DOHH2 (cell line): ENCODE measurements at regions not wholly inside any gene's neighbourhood (a gene's known extent, or its start where the extent isn't known, plus 50 kb on each side); places are given as distances from the start of the nearest gene placed in this dataset.

Experiments
- H3F3A ChIP-seq: fragments of 200-600 bp; sonication (generic), shearing (Covaris generic); 2 replicates; pipeline ENCODE4 v1.6.0; 2016; ENCODE audit warnings: antibody characterized with exemption, mild to moderate bottlenecking; ENCODE audit not compliant: control insufficient read depth, insufficient read depth
- H3K27ac ChIP-seq: fragments of 200-600 bp; sonication (generic); 2 replicates; pipeline ENCODE4 v1.5.1; 2014; ENCODE audit warnings: low read depth, mild to moderate bottlenecking, low read length, moderate library complexity
- H3K27me3 ChIP-seq: fragments of 200-600 bp; sonication (generic); 2 replicates; pipeline ENCODE4 v1.6.1; 2014; ENCODE audit warnings: mild to moderate bottlenecking, low read length, mixed read lengths; ENCODE audit not compliant: control insufficient read depth
- H3K36me3 ChIP-seq: fragments of 200-600 bp; sonication (generic); 2 replicates; pipeline ENCODE4 v1.6.1; 2014; ENCODE audit warnings: mild to moderate bottlenecking, low read length, moderate library complexity, mixed read lengths; ENCODE audit not compliant: control insufficient read depth
- H3K4me1 ChIP-seq: fragments of 200-600 bp; sonication (generic); 2 replicates; pipeline ENCODE4 v1.6.1; 2014; ENCODE audit warnings: mild to moderate bottlenecking, low read length, mixed read lengths; ENCODE audit not compliant: control insufficient read depth
- H3K4me2 ChIP-seq: fragments of 200-600 bp; sonication (generic); 2 replicates; pipeline ENCODE4 v1.6.0; 2014; ENCODE audit warnings: mild to moderate bottlenecking, low read length, moderate library complexity
- H3K4me3 ChIP-seq: fragments of 200-600 bp; sonication (generic); 2 replicates; pipeline ENCODE4 v1.5.1; 2014; ENCODE audit warnings: mild to moderate bottlenecking, low read length, mixed read lengths
- H3K79me2 ChIP-seq: fragments of 200-600 bp; sonication (generic); 2 replicates; pipeline ENCODE4 v1.6.1; 2014; ENCODE audit warnings: mild to moderate bottlenecking, low read length, mixed read lengths; ENCODE audit not compliant: control insufficient read depth
- H3K9me2 ChIP-seq: fragments of 200-600 bp; sonication (generic); replicated peaks from 2 replicates; pipeline ENCODE4 v1.6.1; 2014; ENCODE audit warnings: mild to moderate bottlenecking, low read length, mixed read lengths; ENCODE audit not compliant: control insufficient read depth
- H3K9me3 ChIP-seq: fragments of 200-600 bp; sonication (generic); 2 replicates; pipeline ENCODE4 v1.6.1; 2014; ENCODE audit warnings: antibody characterized with exemption, low read length, mixed read lengths; ENCODE audit not compliant: control insufficient read depth, insufficient read depth
- H4K20me1 ChIP-seq: fragments of 200-600 bp; sonication (generic); 2 replicates; pipeline ENCODE4 v1.6.0; 2014; ENCODE audit warnings: low read depth, mild to moderate bottlenecking, antibody characterized with exemption, low read length, moderate library complexity; ENCODE audit not compliant: control insufficient read depth, insufficient read depth
- CTCF ChIP-seq: fragments of 200-600 bp; sonication (generic); IDR thresholded peaks from one replicate; pipeline ENCODE4 v1.5.1; 2014; ENCODE audit warnings: antibody characterized with exemption, mild to moderate bottlenecking, low read depth, low read length; ENCODE audit not compliant: poor library complexity, severe bottlenecking
- EZH2phosphoT487 ChIP-seq: fragments of 200-600 bp; sonication (generic); IDR thresholded peaks from 2 replicates; pipeline ENCODE4 v1.6.1; 2017; ENCODE audit warnings: borderline replicate concordance, mild to moderate bottlenecking, antibody characterized with exemption, low read length, moderate library complexity, mixed read lengths

GRCh38 chr2:194735837-194736542 is 921.0 kb upstream of the SLC39A10 start:
- Histone ChIP-seq H3K9me2 (no peaks in the 10 kb centered on the region), H3F3A (no peaks in the 10 kb centered on the region), H4K20me1 (no peaks in the 10 kb centered on the region), H3K79me2 (no peaks in the 10 kb centered on the region), H3K4me2 (no peak overlapping the region), H3K27me3 (no peaks in the 10 kb centered on the region), H3K4me1 (no peaks in the 10 kb centered on the region), H3K4me3 (no peak overlapping the region), H3K9me3 (no peaks in the 10 kb centered on the region), H3K27ac (no peak overlapping the region), H3K36me3 (no peaks in the 10 kb centered on the region)
- TF ChIP-seq EZH2phosphoT487 (no peak), CTCF (no peak)

GRCh38 chr2:194730266-194730665 is 926.8 kb upstream of the SLC39A10 start:
- H3K27me3 ChIP-seq: no peaks in the 10 kb centered on the region
- H4K20me1 ChIP-seq: no peaks in the 10 kb centered on the region
- no peaks in the 10 kb centered on the region for H3K9me3 ChIP-seq
- no peaks in the 10 kb centered on the region for H3K36me3 ChIP-seq
- no peak overlapping the region for H3K27ac ChIP-seq
- no peaks in the 10 kb centered on the region for H3K9me2 ChIP-seq
- TF ChIP-seq EZH2phosphoT487 (no peak), CTCF (no peak)
- no peak overlapping the region for H3K4me3 ChIP-seq
- H3K4me2 ChIP-seq: no peak overlapping the region
- H3K79me2 ChIP-seq: no peaks in the 10 kb centered on the region
- H3F3A ChIP-seq: no peaks in the 10 kb centered on the region
- no peaks in the 10 kb centered on the region for H3K4me1 ChIP-seq

- Histone ChIP-seq H3K9me2 (no peaks in the 10 kb centered on the region), H3K36me3 (no peaks in the 10 kb centered on the region), H3K4me2 (no peak overlapping the region), H4K20me1 (no peaks in the 10 kb centered on the region), H3K79me2 (no peaks in the 10 kb centered on the region), H3K4me1 (no peaks in the 10 kb centered on the region), H3F3A (no peaks in the 10 kb centered on the region), H3K27me3 (no peaks in the 10 kb centered on the region), H3K9me3 (no peaks in the 10 kb centered on the region), H3K27ac (no peak overlapping the region), H3K4me3 (no peak overlapping the region)
- TF ChIP-seq EZH2phosphoT487: no peak
- no peak for TF ChIP-seq CTCF
These were observed 931.9 kb upstream of the SLC39A10 start for GRCh38 chr2:194725169-194725568.

- no peak overlapping the region for H3K4me3 ChIP-seq
- H3K27ac ChIP-seq: no peak overlapping the region
- H3K9me2 ChIP-seq: no peaks in the 10 kb centered on the region
- no peak overlapping the region for H3K4me2 ChIP-seq
- H3K4me1 ChIP-seq: no peaks in the 10 kb centered on the region
- no peaks in the 10 kb centered on the region for H3K79me2 ChIP-seq
- no peaks in the 10 kb centered on the region for H3K27me3 ChIP-seq
- H3K36me3 ChIP-seq: no peaks in the 10 kb centered on the region
- H3F3A ChIP-seq: no peaks in the 10 kb centered on the region
- no peak for TF ChIP-seq EZH2phosphoT487
- TF ChIP-seq CTCF: no peak
- H4K20me1 ChIP-seq: no peaks in the 10 kb centered on the region
- no peaks in the 10 kb centered on the region for H3K9me3 ChIP-seq
These were observed 933.6 kb upstream of the SLC39A10 start for GRCh38 chr2:194723446-194723845.
